ENCODE measurements at regions not wholly inside any gene's neighbourhood (a gene's known extent, or its start where the extent isn't known, plus 50 kb on each side); places are given as distances from the start of the nearest gene placed in this dataset.

GRCh38 chr13:109996404-109996960 is 210.1 kb upstream of the IRS2 start:
- H3K4me3 ChIP-seq (ENCODE audit: low read depth, low read length): no peak overlapping the region
- TF ChIP-seq CTCF (IDR thresholded peaks at IDR 0.05; ENCODE audit: insufficient read depth in 1 of 2, low read depth in 1 of 2, low read length in 1 of 2, severe bottlenecking in 1 of 2, unreplicated experiment in 1 of 2): no peak
- H3K27me3 ChIP-seq (replicated peaks; ENCODE audit: control insufficient read depth, insufficient read depth, low read length): no peaks in the 10 kb centered on the region
- Mint-ChIP-seq H3K27me3 (ENCODE audit: insufficient read depth, unreplicated experiment) (no peaks in the 10 kb centered on the region), H3K4me3 (ENCODE audit: unreplicated experiment) (no peak overlapping the region), H3K4me1 (ENCODE audit: low read depth, unreplicated experiment) (peaks cover 36% of the 10 kb centered on the region), H3K27ac (ENCODE audit: unreplicated experiment) (no peak overlapping the region), H3K36me3 (ENCODE audit: insufficient read depth, unreplicated experiment) (no peaks in the 10 kb centered on the region), H3K9me3 (ENCODE audit: unreplicated experiment) (peaks cover 10% of the 10 kb centered on the region)
- ChIA-PET POLR2A (no interaction called here), CTCF (no interaction called here)
- intact Hi-C loops (cut with micrococcal nuclease; ENCODE audit: unreplicated experiment): no loop called here
- DNase-seq: no peak
- no peaks in the 10 kb centered on the region for H3K36me3 ChIP-seq (ENCODE audit: control insufficient read depth, insufficient read depth, low read length)
- BruUV-seq (replicated peaks): no TSS peak
- no peaks in the 10 kb centered on the region for H3K9me3 ChIP-seq
- H3K4me1 ChIP-seq: peaks cover 36% of the 10 kb centered on the region

- Mint-ChIP-seq H3K9me3 (ENCODE audit: unreplicated experiment) (peaks cover 10% of the 10 kb centered on the region), H3K4me1 (ENCODE audit: low read depth, unreplicated experiment) (peaks cover 30% of the 10 kb centered on the region), H3K27ac (ENCODE audit: unreplicated experiment) (no peak overlapping the region), H3K27me3 (ENCODE audit: insufficient read depth, unreplicated experiment) (no peaks in the 10 kb centered on the region), H3K36me3 (ENCODE audit: insufficient read depth, unreplicated experiment) (no peaks in the 10 kb centered on the region), H3K4me3 (ENCODE audit: unreplicated experiment) (no peak overlapping the region)
- DNase-seq: no peak
- no peaks in the 10 kb centered on the region for H3K36me3 ChIP-seq (ENCODE audit: control insufficient read depth, insufficient read depth, low read length)
- no peaks in the 10 kb centered on the region for H3K27me3 ChIP-seq (replicated peaks; ENCODE audit: control insufficient read depth, insufficient read depth, low read length)
- no TSS peak for BruUV-seq (replicated peaks)
- intact Hi-C loops (cut with micrococcal nuclease; ENCODE audit: unreplicated experiment): no loop called here
- ChIA-PET CTCF (no interaction called here), POLR2A (no interaction called here)
- no peaks in the 10 kb centered on the region for H3K9me3 ChIP-seq
- H3K4me1 ChIP-seq: peaks cover 27% of the 10 kb centered on the region
- H3K4me3 ChIP-seq (ENCODE audit: low read depth, low read length): no peak overlapping the region
- TF ChIP-seq CTCF (IDR thresholded peaks at IDR 0.05; ENCODE audit: insufficient read depth in 1 of 2, low read depth in 1 of 2, low read length in 1 of 2, severe bottlenecking in 1 of 2, unreplicated experiment in 1 of 2): no peak
Measured at GRCh38 chr13:109995578-109995977, 209.2 kb upstream of the IRS2 start.

- Histone ChIP-seq H3K9me3 (no peaks in the 10 kb centered on the region), H3K27me3 (replicated peaks; ENCODE audit: control insufficient read depth, insufficient read depth, low read length) (no peaks in the 10 kb centered on the region), H3K4me1 (no peaks in the 10 kb centered on the region), H3K4me3 (ENCODE audit: low read depth, low read length) (no peak overlapping the region), H3K36me3 (ENCODE audit: control insufficient read depth, insufficient read depth, low read length) (no peaks in the 10 kb centered on the region)
- intact Hi-C loops (cut with micrococcal nuclease; ENCODE audit: unreplicated experiment): no loop called here
- H3K27me3 Mint-ChIP-seq (ENCODE audit: insufficient read depth, unreplicated experiment): no peaks in the 10 kb centered on the region
- BruUV-seq (replicated peaks): no TSS peak
- CTCF ChIA-PET: no interaction called here
- no peak overlapping the region for H3K4me3 Mint-ChIP-seq (ENCODE audit: unreplicated experiment)
- H3K4me1 Mint-ChIP-seq (ENCODE audit: low read depth, unreplicated experiment): no peaks in the 10 kb centered on the region
- no peak overlapping the region for H3K27ac Mint-ChIP-seq (ENCODE audit: unreplicated experiment)
- TF ChIP-seq CTCF (IDR thresholded peaks at IDR 0.05; ENCODE audit: insufficient read depth in 1 of 2, low read depth in 1 of 2, low read length in 1 of 2, severe bottlenecking in 1 of 2, unreplicated experiment in 1 of 2): no peak
- DNase-seq: no peak
- POLR2A ChIA-PET: no interaction called here
- no peaks in the 10 kb centered on the region for H3K9me3 Mint-ChIP-seq (ENCODE audit: unreplicated experiment)
- no peaks in the 10 kb centered on the region for H3K36me3 Mint-ChIP-seq (ENCODE audit: insufficient read depth, unreplicated experiment)
Measured at GRCh38 chr13:109990296-109990695, 203.9 kb upstream of the IRS2 start.
